CD4-positive, alpha-beta memory T cell (primary cell): ENCODE measurements at regions not wholly inside any gene's neighbourhood (a gene's known extent, or its start where the extent isn't known, plus 50 kb on each side); places are given as distances from the start of the nearest gene placed in this dataset.

Experiments used
- CTCF ChIA-PET: fragments of 350-600 bp; sonication (Branson Sonifier 250); formaldehyde crosslinking; loops from one replicate; lab custom pipeline; 2021; ENCODE audit warnings: inconsistent platforms; ENCODE audit not compliant: partially characterized antibody; lab: Charles Lee
- POLR2A ChIA-PET: fragments of 350-600 bp; sonication (Branson Sonifier 250); formaldehyde crosslinking; loops from one replicate; lab custom pipeline; 2021; ENCODE audit not compliant: partially characterized antibody; lab: Charles Lee
- DNase-seq, 5 donors: peaks; one replicate each; pipeline versions ENCODE4 v3.0.0 to v3.0.0-alpha.2; 2020 to 2022; ENCODE audit warnings: mixed read lengths in 1 of 5
- H3K27ac ChIP-seq: one replicate; pipeline ENCODE4 v1.7.0; 2013; ENCODE audit warnings: low read depth, low read length
- H3K27me3 ChIP-seq: 2 replicates; pipeline ENCODE4 v1.7.0; 2013; ENCODE audit warnings: mild to moderate bottlenecking, low read length, moderate library complexity; ENCODE audit not compliant: insufficient read depth
- H3K36me3 ChIP-seq: 2 replicates; pipeline ENCODE4 v1.7.0; 2013; ENCODE audit warnings: mild to moderate bottlenecking, low read length, moderate library complexity; ENCODE audit not compliant: insufficient read depth
- H3K4me1 ChIP-seq: 2 replicates; pipeline ENCODE4 v1.7.0; 2013; ENCODE audit warnings: mild to moderate bottlenecking, low read length, moderate library complexity; ENCODE audit not compliant: insufficient read depth
- H3K4me3 ChIP-seq, 2 donors: one replicate each; pipeline ENCODE4 v1.7.0; 2013; ENCODE audit warnings: low read length in 2 of 2, mild to moderate bottlenecking in 1 of 2
- H3K9me3 ChIP-seq, 2 donors: one replicate each; pipeline ENCODE4 v1.7.0; 2013; ENCODE audit warnings: low read length in 2 of 2, control low read depth in 1 of 2; ENCODE audit not compliant: control insufficient read depth in 1 of 2
- H3K27ac Mint-ChIP-seq, 7 donors: one replicate each; pipeline ENCODE4 v1.8.0; 2020 to 2021; ENCODE audit warnings: mixed read lengths in 7 of 7, mild to moderate bottlenecking in 6 of 7, inconsistent platforms in 3 of 7, moderate library complexity in 3 of 7
- H3K27me3 Mint-ChIP-seq, 2 donors: one replicate each; pipeline ENCODE4 v1.8.0; 2020 to 2021; ENCODE audit warnings: mixed read lengths in 2 of 2
- H3K36me3 Mint-ChIP-seq, 2 donors: one replicate each; pipeline ENCODE4 v1.8.0; 2020 to 2021; ENCODE audit warnings: mixed read lengths in 2 of 2, inconsistent platforms in 1 of 2, mild to moderate bottlenecking in 1 of 2
- H3K4me1 Mint-ChIP-seq, 4 donors: one replicate each; pipeline ENCODE4 v1.8.0; 2020 to 2021; ENCODE audit warnings: mixed read lengths in 4 of 4, mild to moderate bottlenecking in 1 of 4
- H3K4me3 Mint-ChIP-seq, 8 donors: one replicate each; pipeline ENCODE4 v1.8.0; 2020 to 2021; ENCODE audit warnings: mixed read lengths in 8 of 8, mild to moderate bottlenecking in 7 of 8, moderate library complexity in 6 of 8, inconsistent platforms in 3 of 8
- H3K9me3 Mint-ChIP-seq, 8 donors: one replicate each; pipeline ENCODE4 v1.8.0; 2020 to 2021; ENCODE audit warnings: mixed read lengths in 8 of 8, mild to moderate bottlenecking in 5 of 8, inconsistent platforms in 3 of 8, moderate library complexity in 1 of 8
- intact Hi-C: fragments of 100-400 bp; cut with micrococcal nuclease; formaldehyde crosslinking; loops from one replicate; pipeline ENCODE4 v1.15.1; 2023

- intact Hi-C loops: no loop called here
Observed at GRCh38 chr3:124409650-124410275, 320.5 kb upstream of the UMPS start.

DNA sequence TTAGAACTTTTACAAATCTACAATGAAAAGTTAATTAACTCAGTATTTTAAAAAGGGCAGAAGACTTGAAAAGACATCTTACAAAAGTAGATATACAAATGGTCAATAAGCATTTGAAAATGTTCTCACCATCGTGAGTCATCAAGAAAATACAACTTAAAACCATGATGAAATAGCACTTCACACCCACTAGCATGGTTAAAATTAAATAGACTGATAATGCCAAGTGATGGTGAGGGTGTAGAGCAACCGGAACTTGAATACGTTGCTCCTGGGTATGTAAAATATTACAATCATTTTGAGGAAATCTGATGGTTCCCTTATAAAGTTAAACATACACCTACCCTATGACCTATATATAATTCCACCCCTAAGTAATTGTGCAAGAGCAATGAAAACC lies 319.8 kb upstream of the UMPS start:
- DNase-seq: no peak
- ChIA-PET POLR2A (no interaction called here), CTCF (no interaction called here)
- Mint-ChIP-seq H3K4me3 (no peak overlapping the region), H3K9me3 (peaks cover 0 to 2% (median 0%) of the 10 kb centered on the region in 8 donors), H3K36me3 (no peaks in the 10 kb centered on the region), H3K4me1 (no peaks in the 10 kb centered on the region), H3K27ac (no peak overlapping the region), H3K27me3 (peaks cover 3 to 8% of the 10 kb centered on the region in 2 donors)
- no peaks in the 10 kb centered on the region for H3K36me3 ChIP-seq
- no peak overlapping the region for H3K4me3 ChIP-seq
- no peaks in the 10 kb centered on the region for H3K9me3 ChIP-seq
- intact Hi-C loops: no loop called here
- H3K27ac ChIP-seq: no peak overlapping the region
- no peaks in the 10 kb centered on the region for H3K4me1 ChIP-seq
- no peaks in the 10 kb centered on the region for H3K27me3 ChIP-seq

More at GRCh38 chr3:124409650-124410275, 320.5 kb upstream of the UMPS start:
- H3K4me3 Mint-ChIP-seq: no peak overlapping the region
- no peak overlapping the region for H3K27ac ChIP-seq
- ChIA-PET POLR2A (no interaction called here), CTCF (interaction anchor here (0.8 kb wide), 1 partner anchor 150 kb away, joined by 3 read pairs; no protein-coding TSS in a partner anchor)
- H3K4me1 Mint-ChIP-seq: no peaks in the 10 kb centered on the region
- no peaks in the 10 kb centered on the region for H3K36me3 ChIP-seq
- no peaks in the 10 kb centered on the region for H3K9me3 ChIP-seq
- no peak overlapping the region for H3K4me3 ChIP-seq
- H3K4me1 ChIP-seq: no peaks in the 10 kb centered on the region
- DNase-seq: no peak
- no peaks in the 10 kb centered on the region for H3K36me3 Mint-ChIP-seq
- no peak overlapping the region for H3K27ac Mint-ChIP-seq
- no peaks in the 10 kb centered on the region for H3K27me3 ChIP-seq
- peaks cover 7 to 11% of the 10 kb centered on the region in 2 donors for H3K27me3 Mint-ChIP-seq
- H3K9me3 Mint-ChIP-seq: peaks cover 0 to 2% (median 0%) of the 10 kb centered on the region in 8 donors

- ChIA-PET CTCF (no interaction called here), POLR2A (no interaction called here)
- no peak for DNase-seq
- Histone ChIP-seq H3K9me3 (no peaks in the 10 kb centered on the region), H3K4me1 (no peaks in the 10 kb centered on the region), H3K4me3 (no peak overlapping the region), H3K27me3 (no peaks in the 10 kb centered on the region), H3K27ac (no peak overlapping the region), H3K36me3 (no peaks in the 10 kb centered on the region)
- Mint-ChIP-seq H3K4me1 (no peaks in the 10 kb centered on the region), H3K27me3 (peaks cover 0 to 6% of the 10 kb centered on the region in 2 donors), H3K36me3 (no peaks in the 10 kb centered on the region), H3K9me3 (peaks cover 0 to 2% (median 0%) of the 10 kb centered on the region in 8 donors), H3K4me3 (no peak overlapping the region), H3K27ac (no peak overlapping the region)
- intact Hi-C loops: no loop called here
Observed at GRCh38 chr3:124411728-124412127, 318.5 kb upstream of the UMPS start.

- H3K4me3 Mint-ChIP-seq: no peak overlapping the region
- intact Hi-C loops: no loop called here
- Histone ChIP-seq H3K4me1 (no peaks in the 10 kb centered on the region), H3K27ac (no peak overlapping the region), H3K27me3 (no peaks in the 10 kb centered on the region), H3K9me3 (no peaks in the 10 kb centered on the region), H3K4me3 (no peak overlapping the region), H3K36me3 (no peaks in the 10 kb centered on the region)
- peaks cover 0 to 2% (median 0%) of the 10 kb centered on the region in 8 donors for H3K9me3 Mint-ChIP-seq
- H3K27ac Mint-ChIP-seq: no peak overlapping the region
- CTCF ChIA-PET: no interaction called here
- no peaks in the 10 kb centered on the region for H3K4me1 Mint-ChIP-seq
- no peaks in the 10 kb centered on the region for H3K36me3 Mint-ChIP-seq
- peaks cover 0 to 6% of the 10 kb centered on the region in 2 donors for H3K27me3 Mint-ChIP-seq
- POLR2A ChIA-PET: no interaction called here
- no peak for DNase-seq
Observed at GRCh38 chr3:124412644-124413043, 317.6 kb upstream of the UMPS start.

- H3K4me3 Mint-ChIP-seq: no peak overlapping the region
- ChIA-PET CTCF (no interaction called here), POLR2A (no interaction called here)
- peaks cover 0 to 2% (median 0%) of the 10 kb centered on the region in 8 donors for H3K9me3 Mint-ChIP-seq
- no peaks in the 10 kb centered on the region for H3K36me3 Mint-ChIP-seq
- DNase-seq: no peak
- H3K27me3 ChIP-seq: no peaks in the 10 kb centered on the region
- H3K4me1 Mint-ChIP-seq: no peaks in the 10 kb centered on the region
- no peaks in the 10 kb centered on the region for H3K36me3 ChIP-seq
- H3K27me3 Mint-ChIP-seq: peaks cover 4% of the 10 kb centered on the region in 2 donors
- no peaks in the 10 kb centered on the region for H3K9me3 ChIP-seq
- intact Hi-C loops: no loop called here
- H3K27ac ChIP-seq: no peak overlapping the region
- no peaks in the 10 kb centered on the region for H3K4me1 ChIP-seq
- no peak overlapping the region for H3K4me3 ChIP-seq
- no peak overlapping the region for H3K27ac Mint-ChIP-seq
Observed at GRCh38 chr3:124413393-124413792, 316.9 kb upstream of the UMPS start.

DNA sequence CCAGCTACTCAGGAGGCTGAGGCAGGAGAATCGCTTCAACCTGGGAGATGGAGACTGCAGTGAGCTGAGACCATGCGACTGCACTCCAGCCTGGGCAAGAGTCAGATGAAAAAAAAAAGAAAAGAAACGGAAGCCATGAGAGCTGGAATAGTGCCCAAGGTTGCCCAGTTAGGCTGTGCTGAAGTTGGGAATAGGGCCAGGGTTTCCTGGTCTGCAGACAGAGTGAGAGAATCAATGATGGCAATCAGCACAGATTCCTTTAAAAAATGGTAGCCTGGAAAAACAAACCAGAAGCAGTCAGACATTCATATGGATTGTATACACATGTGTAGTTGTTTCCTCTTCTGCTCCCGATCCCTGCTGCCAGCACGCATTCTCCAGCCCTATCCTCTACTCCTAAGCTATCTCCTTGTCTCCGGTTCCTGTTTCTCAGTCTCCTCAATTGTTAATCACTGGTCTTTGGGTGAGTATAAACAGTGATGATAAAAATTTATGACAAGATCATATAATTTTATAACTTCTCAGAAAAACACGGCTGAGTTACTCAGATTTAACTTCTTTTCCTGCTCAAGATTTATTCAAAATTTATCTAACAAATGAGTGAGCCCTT lies 316.2 kb upstream of the UMPS start:
- Mint-ChIP-seq H3K4me3 (no peak overlapping the region), H3K9me3 (peaks cover 0 to 2% (median 0%) of the 10 kb centered on the region in 8 donors), H3K27me3 (peaks cover 4% of the 10 kb centered on the region in 2 donors), H3K4me1 (no peaks in the 10 kb centered on the region), H3K27ac (no peak overlapping the region), H3K36me3 (no peaks in the 10 kb centered on the region)
- no peaks in the 10 kb centered on the region for H3K27me3 ChIP-seq
- DNase-seq: no peak
- no peaks in the 10 kb centered on the region for H3K36me3 ChIP-seq
- H3K27ac ChIP-seq: no peak overlapping the region
- ChIA-PET POLR2A (no interaction called here), CTCF (no interaction called here)
- no peaks in the 10 kb centered on the region for H3K4me1 ChIP-seq
- H3K9me3 ChIP-seq: no peaks in the 10 kb centered on the region
- no peak overlapping the region for H3K4me3 ChIP-seq
- intact Hi-C loops: no loop called here

DNA sequence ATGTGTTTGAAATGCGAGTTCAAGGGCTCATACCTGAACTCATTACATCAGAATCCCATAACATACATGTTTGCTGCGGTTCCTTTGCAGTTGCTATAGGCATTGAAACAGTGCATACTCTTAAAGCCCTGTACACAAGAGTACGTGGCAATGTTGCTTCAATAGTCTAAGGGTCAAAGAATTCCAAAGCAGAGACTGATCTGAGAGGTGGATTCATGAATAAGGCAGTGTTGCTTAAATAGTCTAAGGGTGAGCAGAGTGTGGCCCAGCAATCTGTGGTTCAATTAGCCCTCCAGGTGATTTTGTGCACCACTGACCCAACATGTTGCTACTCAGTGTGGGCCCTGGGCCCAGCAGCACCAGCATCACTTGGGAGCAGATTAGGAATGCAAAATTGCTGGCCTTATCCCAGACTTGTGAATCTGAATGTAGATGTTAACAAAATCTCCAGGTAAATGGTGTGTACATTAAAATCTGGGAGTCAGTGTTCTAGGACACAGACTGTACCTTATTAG lies 314.7 kb upstream of the UMPS start:
- H3K27ac ChIP-seq: no peak overlapping the region
- no peaks in the 10 kb centered on the region for H3K27me3 ChIP-seq
- Mint-ChIP-seq H3K27me3 (peaks cover 2 to 4% of the 10 kb centered on the region in 2 donors), H3K4me1 (no peaks in the 10 kb centered on the region), H3K9me3 (peaks cover 0 to 2% (median 0%) of the 10 kb centered on the region in 8 donors), H3K4me3 (no peak overlapping the region), H3K27ac (no peak overlapping the region), H3K36me3 (no peaks in the 10 kb centered on the region)
- no peak overlapping the region for H3K4me3 ChIP-seq
- CTCF ChIA-PET: no interaction called here
- no peaks in the 10 kb centered on the region for H3K4me1 ChIP-seq
- H3K36me3 ChIP-seq: no peaks in the 10 kb centered on the region
- H3K9me3 ChIP-seq: no peaks in the 10 kb centered on the region
- POLR2A ChIA-PET: no interaction called here
- intact Hi-C loops: no loop called here
- DNase-seq: no peak
